NCI-H2196 (cell line): ENCODE measurements at regions not wholly inside any gene's neighbourhood (a gene's known extent, or its start where the extent isn't known, plus 50 kb on each side); places are given as distances from the start of the nearest gene placed in this dataset.
"Not testable (repeated sequence)": the region's sequence is repeated elsewhere in the genome, so short reads cannot be mapped to it uniquely, and the experiment has no call there.

Experiments used
- DNase-seq: peaks from one replicate; lab custom pipeline; 2025; ENCODE audit not compliant: unreplicated experiment; lab: John Stamatoyannopoulos, UW

- DNase-seq = no peak
Measured at GRCh38 chr11:92045301-92045700, 179.3 kb upstream of the FAT3 start.

DNA sequence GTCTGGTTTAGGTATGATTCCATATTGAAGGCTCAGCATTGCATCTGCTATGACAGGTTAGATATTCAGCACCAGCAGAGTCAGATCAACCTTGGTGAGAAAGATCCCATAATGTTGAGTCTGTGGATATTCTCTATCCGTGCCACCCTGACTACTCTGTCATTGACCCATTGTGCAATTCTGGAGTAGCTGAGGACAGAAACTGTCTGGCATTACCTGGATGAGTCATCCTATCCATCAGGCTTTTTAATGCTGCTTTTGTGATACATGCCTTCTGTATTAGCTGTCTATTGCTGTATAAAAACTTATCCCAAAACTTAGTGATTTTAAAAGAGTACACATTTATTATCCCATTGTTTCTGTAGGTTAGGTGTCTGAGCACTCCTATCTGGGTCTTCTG is 189.1 kb upstream of the FAT3 start:
- no peak for DNase-seq

DNA sequence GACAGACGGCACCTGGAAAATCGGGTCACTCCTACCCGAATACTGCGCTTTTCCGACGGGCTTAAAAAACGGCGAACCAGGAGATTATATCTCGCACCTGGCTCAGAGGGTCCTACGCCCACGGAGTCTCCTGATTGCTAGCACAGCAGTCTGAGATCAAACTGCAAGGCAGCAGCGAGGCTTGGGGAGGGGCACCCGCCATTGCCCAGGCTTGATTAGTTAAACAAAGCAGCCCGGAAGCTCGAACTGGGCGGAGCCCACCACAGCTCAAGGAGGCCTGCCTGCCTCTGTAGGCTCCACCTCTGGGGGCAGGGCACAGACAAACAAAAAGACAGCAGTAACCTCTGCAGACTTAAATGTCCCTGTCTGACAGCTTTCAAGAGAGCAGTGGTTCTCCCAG is 197.5 kb upstream of the FAT3 start:
- DNase-seq = not testable (repeated sequence)

GRCh38 chr11:92026664-92027063 is 198.0 kb upstream of the FAT3 start:
- no peak for DNase-seq

GRCh38 chr11:92024788-92025187 is 199.8 kb upstream of the FAT3 start:
- no peak for DNase-seq

GRCh38 chr11:92022499-92022898 is 202.1 kb upstream of the FAT3 start:
- no peak for DNase-seq

DNA sequence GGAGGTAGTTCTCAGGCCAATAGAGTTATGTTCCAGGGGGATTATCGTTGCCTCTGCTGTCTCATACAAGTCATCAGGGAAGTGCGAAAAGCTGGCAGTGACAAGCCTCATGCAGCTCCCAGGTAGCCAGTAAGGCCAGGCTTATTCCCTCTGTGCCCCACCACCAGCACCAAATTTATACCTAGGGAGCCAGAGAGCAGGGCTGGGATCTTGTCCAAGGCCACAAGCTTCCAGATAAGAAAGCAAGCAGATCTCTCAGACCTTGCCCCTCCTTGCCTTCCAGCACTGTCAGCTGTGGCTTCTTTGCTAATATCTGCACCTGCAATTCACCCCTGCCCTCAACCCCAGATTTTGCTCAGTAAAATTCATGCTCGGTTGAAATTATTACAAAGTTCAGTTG is 206.3 kb upstream of the FAT3 start:
- DNase-seq = no peak

DNA sequence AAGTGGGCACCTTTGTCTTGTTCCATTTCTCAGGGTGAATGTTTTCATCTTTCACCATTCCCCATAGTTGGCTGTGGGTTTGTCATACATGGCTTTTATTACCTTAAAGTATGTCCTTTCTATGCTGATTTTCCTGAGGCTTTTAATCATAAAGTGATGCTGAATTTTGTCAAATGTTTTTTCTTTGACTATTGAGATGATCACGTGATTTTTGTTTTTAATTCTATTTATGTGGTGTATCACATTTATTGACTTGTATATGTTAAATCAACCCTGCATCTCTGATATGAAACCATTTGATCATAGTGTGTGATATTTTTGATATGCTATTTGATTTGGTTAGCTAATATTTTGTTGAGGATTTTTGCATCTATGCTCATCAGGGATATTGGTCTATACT is 216.4 kb upstream of the FAT3 start:
- no peak for DNase-seq

GRCh38 chr11:92002568-92002967 is 222.1 kb upstream of the FAT3 start:
- no peak for DNase-seq

DNA sequence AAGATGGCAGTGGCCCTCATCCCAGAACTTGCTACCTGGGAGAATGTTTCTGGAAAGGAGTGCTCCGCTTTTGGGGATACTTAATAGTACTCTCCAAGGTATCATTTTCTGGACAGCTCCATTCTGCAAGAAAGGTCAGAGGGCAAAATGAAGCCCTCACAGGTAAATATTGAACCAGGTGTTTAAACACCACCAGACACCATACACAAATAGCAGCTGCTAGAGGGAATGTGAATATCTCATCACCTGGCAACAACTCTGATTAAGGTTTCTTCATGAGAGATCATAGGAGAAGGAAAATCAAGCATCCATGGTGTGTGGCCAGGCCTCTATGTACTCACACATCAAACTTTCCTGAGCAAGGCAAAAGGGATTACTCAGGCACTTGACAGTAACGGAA is 226.1 kb upstream of the FAT3 start:
- peak; percentile 75 for DNase-seq

DNA sequence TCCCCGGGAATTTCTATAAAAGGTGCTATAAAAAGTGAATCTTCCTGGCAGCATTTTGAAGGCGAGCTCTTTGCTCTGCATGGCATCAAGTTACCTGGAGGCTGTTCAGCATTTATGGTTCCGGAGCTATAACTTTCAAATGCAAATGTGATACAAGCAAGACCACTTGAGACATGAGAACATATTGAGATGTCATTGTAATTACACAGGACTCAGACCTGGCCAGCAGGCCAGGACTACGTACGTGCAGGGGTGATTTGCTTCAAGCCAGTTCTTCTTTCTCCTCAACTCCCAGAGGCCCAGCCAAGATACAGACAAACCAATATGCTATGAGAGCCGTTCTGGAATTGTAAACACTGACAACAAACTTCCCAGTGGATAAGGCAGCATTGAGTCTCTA is 227.4 kb upstream of the FAT3 start:
- DNase-seq = peak; percentile 48

- DNase-seq = no peak
Measured at GRCh38 chr11:91996526-91996925, 228.1 kb upstream of the FAT3 start.

GRCh38 chr11:91988443-91988842 is 236.2 kb upstream of the FAT3 start:
- DNase-seq = not testable (repeated sequence)

DNA sequence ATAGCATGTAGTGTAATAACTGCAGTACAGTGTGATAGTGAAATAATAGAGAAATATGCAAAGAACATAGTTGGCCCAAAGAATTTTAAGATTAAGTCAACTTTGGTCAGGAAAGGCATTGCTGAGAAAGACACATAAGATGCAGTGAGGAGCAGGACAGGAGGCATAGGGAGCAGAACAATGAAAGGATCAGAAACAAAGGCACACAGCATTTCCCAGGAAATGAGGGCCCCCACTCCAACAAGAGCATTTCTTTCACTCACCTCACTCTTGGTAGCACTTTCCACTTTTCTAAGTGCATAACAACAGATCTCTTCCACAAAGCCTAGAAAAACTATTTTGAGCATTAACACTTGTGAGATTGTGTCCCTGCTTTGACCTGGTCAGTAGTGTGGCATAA is 238.4 kb upstream of the FAT3 start:
- no peak for DNase-seq

DNA sequence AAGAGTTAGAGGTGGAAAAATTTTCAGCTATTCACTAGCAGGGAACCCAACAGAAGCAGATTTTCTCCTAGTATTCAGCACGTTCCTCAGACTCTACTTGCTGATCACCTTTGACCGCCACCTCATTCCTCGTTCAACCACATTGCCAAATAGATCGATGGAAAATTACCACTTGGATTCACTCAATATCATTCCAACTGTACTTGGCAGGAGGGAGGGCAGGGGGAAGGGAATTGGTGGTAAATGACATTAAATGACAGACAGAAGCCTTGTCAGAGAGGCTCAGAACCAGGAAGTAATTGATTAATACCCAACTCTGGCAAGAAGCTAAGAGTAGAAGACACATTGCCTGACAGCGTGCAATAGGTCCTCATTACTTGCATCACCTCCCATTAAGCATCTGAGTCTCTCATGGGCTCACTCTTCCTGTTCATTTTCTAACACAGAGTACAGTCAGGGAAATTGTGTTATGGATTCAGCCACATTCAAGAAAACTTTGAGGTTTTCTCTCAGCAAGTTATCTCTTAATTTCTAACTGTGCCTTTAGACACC is 240.5 kb upstream of the FAT3 start:
- no peak for DNase-seq

- no peak for DNase-seq
Measured at GRCh38 chr11:91981995-91982394, 242.6 kb upstream of the FAT3 start.

DNA sequence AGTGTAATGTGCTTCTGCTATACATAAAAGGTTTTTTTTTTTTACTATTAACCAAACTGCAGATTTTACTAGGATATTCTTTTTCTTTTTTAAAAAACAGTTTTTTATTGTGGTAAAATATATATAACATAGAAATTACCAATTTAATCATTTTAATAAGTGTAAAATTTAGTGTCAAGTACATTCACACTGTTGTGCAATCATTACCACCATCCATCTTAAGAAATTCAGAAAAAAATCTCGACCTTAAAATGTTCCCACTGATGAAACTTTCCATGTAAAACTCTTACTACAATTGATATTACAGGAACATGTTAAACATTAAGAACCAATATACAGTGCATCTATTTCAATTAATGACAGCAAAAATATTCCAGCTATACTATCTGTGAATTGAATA is 244.8 kb upstream of the FAT3 start:
- no peak for DNase-seq

DNA sequence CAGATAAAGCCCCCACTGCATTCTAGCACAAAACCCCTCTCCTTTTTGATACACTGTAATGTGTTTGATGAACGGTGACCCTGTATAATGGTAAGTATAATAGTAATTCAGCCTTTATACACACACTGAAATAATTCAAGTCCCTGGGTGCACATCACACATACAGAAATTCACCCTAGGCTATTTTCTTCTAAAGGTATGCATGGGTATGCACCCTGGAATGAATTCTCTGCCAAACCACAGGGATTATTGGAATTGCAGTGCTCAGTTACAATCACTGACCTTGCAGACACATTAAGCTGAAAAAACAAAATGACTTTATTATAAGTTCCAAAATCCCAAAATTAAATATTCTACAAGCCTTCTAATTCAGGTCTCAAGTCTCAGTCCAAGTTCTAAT is 245.9 kb upstream of the FAT3 start:
- DNase-seq = no peak

DNA sequence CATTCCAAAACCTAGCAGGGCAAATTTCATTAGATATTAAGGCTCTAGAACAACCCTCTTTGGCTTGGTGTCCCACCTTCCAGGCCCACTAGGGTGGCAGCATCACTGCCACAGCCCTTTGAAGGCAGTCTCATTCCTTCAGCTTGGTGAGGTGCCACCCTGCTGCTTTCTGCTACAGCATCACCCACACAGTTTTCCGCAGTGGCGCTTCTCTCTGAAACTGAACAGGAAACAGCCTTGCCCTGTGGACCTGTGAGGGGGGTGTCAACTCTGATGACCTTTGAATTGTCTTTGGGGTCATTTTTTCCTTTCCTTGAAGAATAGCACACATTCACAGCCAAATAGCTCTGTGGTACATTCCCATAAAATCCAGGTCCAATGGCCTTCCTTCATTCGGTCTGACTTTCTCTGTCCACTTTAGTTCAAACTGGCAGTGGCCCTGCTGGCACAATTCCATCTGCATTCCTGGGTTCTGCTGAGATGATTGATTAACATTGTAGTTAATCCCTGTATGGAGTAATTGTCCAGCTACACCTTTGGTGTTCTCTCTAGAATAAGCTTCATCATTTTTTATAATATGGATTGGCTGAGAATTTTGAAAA is 251.9 kb upstream of the FAT3 start:
- DNase-seq = no peak

DNA sequence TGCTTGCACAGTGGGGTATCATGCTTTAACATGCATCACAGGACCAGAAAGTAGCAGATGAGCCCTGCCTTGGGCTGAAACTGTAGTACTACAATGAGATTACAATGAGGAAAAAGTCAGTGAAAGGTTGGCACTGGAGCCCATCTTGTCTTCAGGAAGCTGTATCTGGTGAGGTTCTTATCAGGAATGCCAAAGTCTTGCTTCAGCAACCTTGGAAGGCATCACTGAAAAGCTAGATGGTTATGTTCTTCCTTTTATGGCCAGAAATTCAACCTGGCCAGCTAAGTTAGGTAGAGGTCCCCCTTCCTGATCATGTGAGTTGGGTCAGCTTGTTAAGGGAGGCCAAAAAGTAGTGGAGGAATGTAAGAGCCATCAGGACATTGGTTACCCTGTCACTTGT is 254.0 kb upstream of the FAT3 start:
- DNase-seq = no peak

GRCh38 chr11:91969486-91969885 is 255.1 kb upstream of the FAT3 start:
- no peak for DNase-seq

GRCh38 chr11:91967691-91968045 is 256.9 kb upstream of the FAT3 start:
- no peak for DNase-seq

DNA sequence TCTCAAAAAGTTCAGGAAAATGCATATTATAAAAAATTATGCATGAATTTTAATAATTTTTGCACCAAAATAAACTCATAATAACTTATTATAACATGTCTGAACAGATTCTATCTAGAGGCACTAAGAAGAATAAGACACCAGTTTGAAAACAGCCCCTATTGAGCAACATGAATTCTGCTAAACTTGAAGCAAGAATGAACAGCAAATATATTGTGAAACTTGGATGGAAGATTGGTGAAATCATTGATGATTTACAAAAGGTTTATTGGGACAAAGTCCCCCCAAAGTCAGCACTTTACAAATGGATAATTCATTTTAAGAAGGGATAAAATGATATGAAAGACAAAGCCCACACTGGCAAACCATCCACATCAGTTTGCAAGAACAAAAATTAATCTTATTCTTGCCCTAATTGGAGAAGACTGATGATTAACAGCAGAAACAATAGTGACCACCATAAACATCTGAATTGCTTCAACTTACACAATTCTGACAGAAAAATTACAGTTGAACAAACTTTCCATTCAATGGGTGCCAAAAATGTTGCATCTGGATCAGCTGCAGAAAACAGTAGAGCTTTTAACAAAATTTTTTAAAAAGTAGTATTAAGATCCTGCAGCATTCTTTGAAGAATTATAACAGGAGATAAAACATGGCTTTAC is 257.5 kb upstream of the FAT3 start:
- DNase-seq = no peak
